ENCODE measurements at regions not wholly inside any gene's neighbourhood (a gene's known extent, or its start where the extent isn't known, plus 50 kb on each side); places are given as distances from the start of the nearest gene placed in this dataset.

GRCh38 chr9:81815781-81816180 lies 112.4 kb upstream of the SPATA31D4 start:
- no peak for DNase-seq (ENCODE audit: low read depth)
- TF ChIP-seq, protein P1, sequence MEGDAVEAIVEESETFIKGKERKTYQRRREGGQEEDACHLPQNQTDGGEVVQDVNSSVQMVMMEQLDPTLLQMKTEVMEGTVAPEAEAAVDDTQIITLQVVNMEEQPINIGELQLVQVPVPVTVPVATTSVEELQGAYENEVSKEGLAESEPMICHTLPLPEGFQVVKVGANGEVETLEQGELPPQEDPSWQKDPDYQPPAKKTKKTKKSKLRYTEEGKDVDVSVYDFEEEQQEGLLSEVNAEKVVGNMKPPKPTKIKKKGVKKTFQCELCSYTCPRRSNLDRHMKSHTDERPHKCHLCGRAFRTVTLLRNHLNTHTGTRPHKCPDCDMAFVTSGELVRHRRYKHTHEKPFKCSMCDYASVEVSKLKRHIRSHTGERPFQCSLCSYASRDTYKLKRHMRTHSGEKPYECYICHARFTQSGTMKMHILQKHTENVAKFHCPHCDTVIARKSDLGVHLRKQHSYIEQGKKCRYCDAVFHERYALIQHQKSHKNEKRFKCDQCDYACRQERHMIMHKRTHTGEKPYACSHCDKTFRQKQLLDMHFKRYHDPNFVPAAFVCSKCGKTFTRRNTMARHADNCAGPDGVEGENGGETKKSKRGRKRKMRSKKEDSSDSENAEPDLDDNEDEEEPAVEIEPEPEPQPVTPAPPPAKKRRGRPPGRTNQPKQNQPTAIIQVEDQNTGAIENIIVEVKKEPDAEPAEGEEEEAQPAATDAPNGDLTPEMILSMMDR (IDR thresholded peaks at IDR 0.05; ENCODE audit: control insufficient read depth, insufficient read depth, low read depth, low read length, missing control alignments) = no peak
- no peak overlapping the region for H3K4me3 ChIP-seq (ENCODE audit: control insufficient read depth, low read depth, low read length)

DNA sequence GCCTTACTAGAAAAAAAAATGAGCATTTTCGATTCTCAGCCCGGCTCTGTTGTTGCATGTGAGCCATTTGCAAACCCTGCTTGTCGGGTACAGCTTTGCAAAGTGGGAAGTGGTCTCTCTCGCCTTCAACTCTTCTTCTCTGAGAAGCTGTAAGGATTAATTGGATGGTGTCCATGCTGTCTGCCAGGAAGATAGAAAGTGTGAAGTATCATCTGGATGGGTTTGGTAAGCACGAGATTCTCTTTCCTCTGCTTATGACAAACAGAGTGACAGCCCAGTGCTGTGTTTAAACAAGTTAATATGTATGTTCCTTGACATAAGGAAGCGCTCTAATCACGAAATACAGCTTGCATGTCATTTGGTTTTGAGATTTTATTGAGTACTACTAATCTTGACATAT lies 109.1 kb upstream of the SPATA31D4 start:
- H3K4me3 ChIP-seq (ENCODE audit: control insufficient read depth, low read depth, low read length) = no peak overlapping the region
- no peak for DNase-seq (ENCODE audit: low read depth)
- TF ChIP-seq, protein P1 (IDR thresholded peaks at IDR 0.05; ENCODE audit: control insufficient read depth, insufficient read depth, low read depth, low read length, missing control alignments) = no peak

- TF ChIP-seq, protein P1 (IDR thresholded peaks at IDR 0.05; ENCODE audit: control insufficient read depth, insufficient read depth, low read depth, low read length, missing control alignments) = no peak
- DNase-seq (ENCODE audit: low read depth) = no peak
- no peak overlapping the region for H3K4me3 ChIP-seq (ENCODE audit: control insufficient read depth, low read depth, low read length)
Measured at GRCh38 chr9:81819859-81820546, 108.2 kb upstream of the SPATA31D4 start.

DNA sequence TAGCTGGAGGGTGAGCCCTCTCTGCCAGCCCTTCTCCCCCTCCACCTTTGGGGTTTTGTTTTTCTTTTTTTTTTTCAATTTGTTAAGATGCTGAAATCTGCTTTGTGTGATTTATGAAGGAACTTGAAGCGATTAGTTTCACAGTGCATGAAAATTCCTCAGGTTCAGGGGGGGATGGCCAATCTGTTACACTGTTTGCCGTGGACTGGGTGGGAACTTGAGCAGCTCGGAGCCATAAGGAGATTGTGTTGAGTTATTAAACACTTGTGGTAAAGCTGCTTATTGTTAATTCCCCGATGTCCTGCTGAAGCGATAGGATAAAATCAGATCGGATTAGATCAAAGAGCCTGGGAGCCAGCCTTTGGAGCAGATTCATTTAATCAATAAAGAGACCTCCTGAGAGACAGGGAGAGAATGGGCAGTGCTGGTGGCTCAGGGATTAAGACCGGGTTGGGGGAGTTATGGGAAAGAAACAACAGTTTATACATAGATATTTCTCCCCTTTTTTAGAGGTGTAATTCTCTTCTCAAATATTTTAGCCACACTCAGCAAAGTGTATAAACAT lies 105.8 kb upstream of the SPATA31D4 start:
- TF ChIP-seq, protein P1 (IDR thresholded peaks at IDR 0.05; ENCODE audit: control insufficient read depth, insufficient read depth, low read depth, low read length, missing control alignments) = no peak
- no peak overlapping the region for H3K4me3 ChIP-seq (ENCODE audit: control insufficient read depth, low read depth, low read length)
- DNase-seq (ENCODE audit: low read depth) = no peak

DNA sequence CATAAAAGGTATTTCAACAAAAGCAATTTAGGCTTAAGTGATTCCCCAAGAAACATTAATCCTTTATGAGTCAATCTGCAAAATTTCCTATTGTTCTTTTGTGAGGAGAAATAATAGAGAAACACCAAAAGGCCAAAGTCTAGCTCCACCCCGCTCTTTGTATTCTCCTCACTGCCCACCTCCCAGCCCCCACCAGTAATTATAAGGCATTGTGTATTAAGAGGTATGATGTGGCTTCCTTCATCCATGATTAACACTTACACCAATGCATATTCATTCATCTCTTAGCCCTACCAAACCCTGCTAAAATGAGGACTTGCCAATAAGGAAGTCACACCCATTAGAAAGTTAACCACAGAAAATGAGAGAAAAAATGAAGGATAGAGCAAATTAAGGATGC lies 105.3 kb upstream of the SPATA31D4 start:
- no peak for DNase-seq (ENCODE audit: low read depth)
- TF ChIP-seq, protein P1 (IDR thresholded peaks at IDR 0.05; ENCODE audit: control insufficient read depth, insufficient read depth, low read depth, low read length, missing control alignments) = no peak
- no peak overlapping the region for H3K4me3 ChIP-seq (ENCODE audit: control insufficient read depth, low read depth, low read length)

- DNase-seq (ENCODE audit: low read depth) = no peak
- TF ChIP-seq, protein P1 (IDR thresholded peaks at IDR 0.05; ENCODE audit: control insufficient read depth, insufficient read depth, low read depth, low read length, missing control alignments) = no peak
Measured at GRCh38 chr9:81823672-81824554, 104.3 kb upstream of the SPATA31D4 start.

More at GRCh38 chr9:81823672-81824554, 104.3 kb upstream of the SPATA31D4 start:
- H3K4me3 ChIP-seq (ENCODE audit: control insufficient read depth, low read depth, low read length) = no peak overlapping the region
